DND-41 (cell line): ENCODE measurements at regions not wholly inside any gene's neighbourhood (a gene's known extent, or its start where the extent isn't known, plus 50 kb on each side); places are given as distances from the start of the nearest gene placed in this dataset.

ENCODE experiments used
- EZH2 ChIP-seq: IDR thresholded peaks from 3 replicates; pipeline ENCODE4 v1.6.1; 2012; ENCODE audit warnings: borderline replicate concordance, low read depth, mild to moderate bottlenecking, moderate library complexity, low read length, inconsistent platforms; ENCODE audit not compliant: severe bottlenecking
- TF ChIP-seq, protein P1 (sequence below): IDR thresholded peaks from 2 replicates; pipeline ENCODE4 v1.5.1; 2012; ENCODE audit warnings: borderline replicate concordance, low read length, moderate library complexity, mild to moderate bottlenecking; ENCODE audit not compliant: poor library complexity, severe bottlenecking; ENCODE audit errors: extremely low read depth

DNA sequence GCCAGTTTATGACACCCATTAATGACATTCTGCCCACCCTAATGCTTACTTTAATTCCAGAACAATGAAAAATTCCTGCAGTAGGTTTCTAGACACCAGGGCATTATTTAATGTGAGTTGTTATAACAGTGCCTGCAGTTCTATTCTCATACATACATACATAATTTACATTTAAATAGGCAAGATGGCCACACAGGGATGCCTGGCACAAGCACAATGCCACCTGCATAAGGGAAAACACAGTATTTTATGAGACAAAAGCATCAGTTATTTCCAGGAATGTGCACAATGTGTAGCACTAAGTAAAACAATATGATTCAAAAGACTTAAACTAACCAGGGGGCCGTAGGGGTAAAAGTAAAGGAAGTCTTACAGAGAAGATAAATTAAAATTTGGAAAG lies 243.9 kb upstream of the SPRY2 start:
- TF ChIP-seq, protein P1, sequence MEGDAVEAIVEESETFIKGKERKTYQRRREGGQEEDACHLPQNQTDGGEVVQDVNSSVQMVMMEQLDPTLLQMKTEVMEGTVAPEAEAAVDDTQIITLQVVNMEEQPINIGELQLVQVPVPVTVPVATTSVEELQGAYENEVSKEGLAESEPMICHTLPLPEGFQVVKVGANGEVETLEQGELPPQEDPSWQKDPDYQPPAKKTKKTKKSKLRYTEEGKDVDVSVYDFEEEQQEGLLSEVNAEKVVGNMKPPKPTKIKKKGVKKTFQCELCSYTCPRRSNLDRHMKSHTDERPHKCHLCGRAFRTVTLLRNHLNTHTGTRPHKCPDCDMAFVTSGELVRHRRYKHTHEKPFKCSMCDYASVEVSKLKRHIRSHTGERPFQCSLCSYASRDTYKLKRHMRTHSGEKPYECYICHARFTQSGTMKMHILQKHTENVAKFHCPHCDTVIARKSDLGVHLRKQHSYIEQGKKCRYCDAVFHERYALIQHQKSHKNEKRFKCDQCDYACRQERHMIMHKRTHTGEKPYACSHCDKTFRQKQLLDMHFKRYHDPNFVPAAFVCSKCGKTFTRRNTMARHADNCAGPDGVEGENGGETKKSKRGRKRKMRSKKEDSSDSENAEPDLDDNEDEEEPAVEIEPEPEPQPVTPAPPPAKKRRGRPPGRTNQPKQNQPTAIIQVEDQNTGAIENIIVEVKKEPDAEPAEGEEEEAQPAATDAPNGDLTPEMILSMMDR, result no peak
- no peak for TF ChIP-seq EZH2
